ENCODE measurements at regions not wholly inside any gene's neighbourhood (a gene's known extent, or its start where the extent isn't known, plus 50 kb on each side); places are given as distances from the start of the nearest gene placed in this dataset.

DNA sequence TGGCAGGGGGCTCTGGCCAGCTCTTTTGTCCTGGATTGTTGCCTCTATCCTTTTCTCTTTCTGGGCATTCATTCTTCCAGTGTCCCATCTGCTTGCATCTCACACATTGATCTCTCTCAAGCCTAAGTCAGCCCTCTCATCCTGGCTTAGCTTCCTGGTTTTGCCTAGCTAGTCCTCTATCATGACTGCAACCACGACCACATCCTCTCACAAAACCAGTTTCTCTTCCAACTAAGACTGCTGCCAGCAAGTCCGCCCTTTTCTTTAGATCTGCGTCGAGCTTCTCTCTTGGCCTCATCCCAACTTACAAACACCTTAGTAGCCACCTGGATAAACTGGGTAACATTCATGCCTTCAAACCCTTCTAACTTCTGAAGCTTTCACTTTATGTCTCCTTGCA, 212.2 kb upstream of the HTR2A start:
- dilution Hi-C loops (cut with MboI; ENCODE audit: extremely low pct_ligation_motif_present, low sequenced_read_pairs): no loop called here
- BruUV-seq (replicated peaks): no TSS peak
- H3K4me3 ChIP-seq (replicated peaks in 1 of 3; ENCODE audit: insufficient read depth in 1 of 3, low read depth in 1 of 3, low read length in 3 of 3): no peak overlapping the region
- intact Hi-C loops (cut with micrococcal nuclease): no loop called here
- no peaks in the 10 kb centered on the region for H3K9me1 ChIP-seq (replicated peaks; ENCODE audit: control insufficient read depth, extremely low read depth, insufficient read depth, low read length)
- DNase-seq (ENCODE audit: low read depth, low spot score) (no peak), FAIRE-seq (no peak)
- ChIA-PET POLR2A (no interaction called here), CTCF (no interaction called here)
- H3K79me2 ChIP-seq (ENCODE audit: control insufficient read depth, insufficient read depth, low read length): no peaks in the 10 kb centered on the region
- no peak overlapping the region for H3K9ac ChIP-seq (replicated peaks; ENCODE audit: extremely low read depth, insufficient read depth, low read length)
- no peaks in the 10 kb centered on the region for H3K36me3 ChIP-seq (ENCODE audit: control insufficient read depth in 2 of 2, extremely low read depth in 1 of 2, insufficient read depth in 2 of 2, low read length in 2 of 2)
- H3K9me3 ChIP-seq (replicated peaks; ENCODE audit: control insufficient read depth, insufficient read depth, low read length): peaks cover 5% of the 10 kb centered on the region
- no peak overlapping the region for H3K27ac ChIP-seq (ENCODE audit: insufficient read depth, low read depth, low read length)
- H2AFZ ChIP-seq (ENCODE audit: low read depth, low read length): no peak overlapping the region
- TF ChIP-seq EZH2 (IDR thresholded peaks at IDR 0.05; ENCODE audit: borderline replicate concordance, low read depth, low read length, severe bottlenecking) (no peak), MYC (IDR thresholded peaks at IDR 0.05; ENCODE audit: low read depth, low read length) (no peak), FOS (IDR thresholded peaks at IDR 0.05; ENCODE audit: borderline replicate concordance, insufficient read depth, low read length) (no peak), GATA2 (IDR thresholded peaks at IDR 0.05; ENCODE audit: insufficient read depth, insufficient read length, low read depth, low read length) (no peak), JUN (IDR thresholded peaks at IDR 0.05; ENCODE audit: borderline replicate concordance, insufficient read depth, insufficient read length, low read depth) (no peak), POLR2A (IDR thresholded peaks at IDR 0.05; ENCODE audit: low read depth, low read length) (no peak), POLR2AphosphoS5 (IDR thresholded peaks at IDR 0.05; ENCODE audit: insufficient read depth, low read depth, low read length) (no peak)
- TF ChIP-seq, protein P1, sequence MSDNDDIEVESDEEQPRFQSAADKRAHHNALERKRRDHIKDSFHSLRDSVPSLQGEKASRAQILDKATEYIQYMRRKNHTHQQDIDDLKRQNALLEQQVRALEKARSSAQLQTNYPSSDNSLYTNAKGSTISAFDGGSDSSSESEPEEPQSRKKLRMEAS (IDR thresholded peaks at IDR 0.05; ENCODE audit: insufficient read depth, insufficient read length): no peak
- TF ChIP-seq, protein P2, sequence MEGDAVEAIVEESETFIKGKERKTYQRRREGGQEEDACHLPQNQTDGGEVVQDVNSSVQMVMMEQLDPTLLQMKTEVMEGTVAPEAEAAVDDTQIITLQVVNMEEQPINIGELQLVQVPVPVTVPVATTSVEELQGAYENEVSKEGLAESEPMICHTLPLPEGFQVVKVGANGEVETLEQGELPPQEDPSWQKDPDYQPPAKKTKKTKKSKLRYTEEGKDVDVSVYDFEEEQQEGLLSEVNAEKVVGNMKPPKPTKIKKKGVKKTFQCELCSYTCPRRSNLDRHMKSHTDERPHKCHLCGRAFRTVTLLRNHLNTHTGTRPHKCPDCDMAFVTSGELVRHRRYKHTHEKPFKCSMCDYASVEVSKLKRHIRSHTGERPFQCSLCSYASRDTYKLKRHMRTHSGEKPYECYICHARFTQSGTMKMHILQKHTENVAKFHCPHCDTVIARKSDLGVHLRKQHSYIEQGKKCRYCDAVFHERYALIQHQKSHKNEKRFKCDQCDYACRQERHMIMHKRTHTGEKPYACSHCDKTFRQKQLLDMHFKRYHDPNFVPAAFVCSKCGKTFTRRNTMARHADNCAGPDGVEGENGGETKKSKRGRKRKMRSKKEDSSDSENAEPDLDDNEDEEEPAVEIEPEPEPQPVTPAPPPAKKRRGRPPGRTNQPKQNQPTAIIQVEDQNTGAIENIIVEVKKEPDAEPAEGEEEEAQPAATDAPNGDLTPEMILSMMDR (IDR thresholded peaks at IDR 0.05; ENCODE audit: extremely low read depth in 1 of 2, insufficient read depth in 1 of 2, low read depth in 1 of 2, low read length in 2 of 2): no peak
- H3K4me2 ChIP-seq (ENCODE audit: insufficient read depth, low read length): no peak overlapping the region
- no peaks in the 10 kb centered on the region for H3K4me1 ChIP-seq (ENCODE audit: control insufficient read depth, extremely low read depth, insufficient read depth, low read length)
- no peaks in the 10 kb centered on the region for H4K20me1 ChIP-seq (replicated peaks; ENCODE audit: control insufficient read depth, extremely low read depth, insufficient read depth, low read length)
- H3K27me3 ChIP-seq (ENCODE audit: control insufficient read depth in 2 of 2, insufficient read depth in 2 of 2, low read length in 2 of 2): no peaks in the 10 kb centered on the region
